NOMO-1 (cell line): ENCODE measurements at regions not wholly inside any gene's neighbourhood (a gene's known extent, or its start where the extent isn't known, plus 50 kb on each side); places are given as distances from the start of the nearest gene placed in this dataset.

ENCODE experiments used
- DNase-seq, 2 experiments: peaks; one replicate each; lab custom pipeline; 2025; ENCODE audit not compliant: unreplicated experiment in 2 of 2; lab: John Stamatoyannopoulos, UW

DNA sequence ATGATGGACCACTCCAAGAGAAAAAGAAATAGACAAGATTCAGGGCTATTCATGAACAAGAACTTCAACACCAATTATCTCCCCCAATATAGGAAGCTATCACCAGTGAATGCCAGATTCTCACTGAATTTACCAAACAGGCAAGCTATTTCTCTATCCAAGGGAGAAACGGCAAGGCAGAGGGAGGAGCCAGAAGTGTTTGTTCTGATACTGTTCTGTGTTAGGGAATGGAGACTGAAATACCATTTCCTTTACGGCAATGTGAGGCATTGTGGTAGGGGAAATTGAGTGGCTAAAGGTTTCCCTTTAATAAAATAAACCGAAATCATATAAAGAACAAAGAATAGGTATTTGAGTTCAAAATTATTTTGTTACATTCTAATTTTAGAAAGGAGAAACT lies 68.0 kb upstream of the ALDH1A1 start:
- DNase-seq: no peak

DNA sequence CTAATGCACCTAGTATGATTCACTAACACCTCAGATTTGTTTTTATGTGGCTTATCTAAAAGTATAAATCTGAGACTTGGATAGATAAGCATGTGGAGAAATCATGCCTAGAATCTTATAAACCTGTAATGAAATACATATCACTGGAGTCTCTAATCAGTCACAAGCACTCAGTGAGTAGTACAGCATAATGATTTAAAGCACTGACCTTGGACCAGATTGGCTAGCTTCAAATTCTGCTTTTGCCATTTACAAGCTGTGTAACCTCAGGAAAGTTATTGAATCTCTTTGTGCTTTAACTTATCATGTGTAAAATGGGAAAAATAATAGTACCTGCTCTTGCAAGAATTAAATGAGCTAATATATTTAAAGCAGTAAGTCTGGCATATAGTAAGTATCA lies 61.2 kb upstream of the ALDH1A1 start:
- no peak for DNase-seq

DNA sequence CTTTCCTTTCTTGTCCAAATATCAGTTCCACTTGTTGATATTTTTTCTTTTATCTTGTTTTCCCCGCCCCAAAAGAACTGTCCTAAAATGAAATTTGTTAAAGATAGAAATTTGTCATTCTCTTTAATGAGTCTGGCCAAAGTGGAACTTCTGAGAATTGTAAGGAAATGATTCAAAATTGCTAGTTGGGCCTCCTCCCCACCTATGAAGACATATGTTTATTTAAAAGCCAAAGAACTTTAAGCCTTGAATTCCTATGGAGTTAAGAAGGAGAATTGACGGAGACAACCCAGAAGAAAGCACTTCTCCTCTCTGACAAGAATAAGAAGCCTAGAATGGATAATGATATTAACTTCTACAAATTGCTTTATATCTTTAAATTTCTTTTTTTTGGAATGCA lies 59.1 kb upstream of the ALDH1A1 start:
- no peak for DNase-seq

DNA sequence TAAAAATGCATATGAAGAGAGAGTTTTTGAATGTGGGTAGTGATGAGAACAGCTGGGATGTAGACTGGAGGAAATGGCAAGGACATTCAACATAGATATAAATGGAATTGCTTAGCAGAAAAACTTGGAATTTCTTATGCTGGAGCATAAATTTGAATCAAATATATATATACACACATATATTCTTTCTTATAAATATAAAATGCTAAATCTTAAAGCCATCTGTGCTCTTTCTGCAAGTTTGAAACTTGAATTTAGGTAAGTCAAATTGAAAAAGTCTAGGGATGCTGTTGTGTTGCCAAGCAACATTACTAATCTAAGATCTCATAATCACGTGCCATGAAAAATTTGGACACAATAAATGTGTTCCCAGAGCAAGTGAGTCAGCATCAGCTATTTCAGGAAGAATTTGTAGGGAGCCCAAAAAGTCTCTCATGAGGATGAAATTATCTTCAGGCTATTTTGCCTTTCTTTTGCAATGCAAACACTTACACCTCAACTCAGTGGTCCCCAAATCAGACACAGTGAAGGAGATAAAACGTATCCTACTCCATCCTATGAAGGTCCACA lies 58.4 kb upstream of the ALDH1A1 start:
- DNase-seq: no peak

DNA sequence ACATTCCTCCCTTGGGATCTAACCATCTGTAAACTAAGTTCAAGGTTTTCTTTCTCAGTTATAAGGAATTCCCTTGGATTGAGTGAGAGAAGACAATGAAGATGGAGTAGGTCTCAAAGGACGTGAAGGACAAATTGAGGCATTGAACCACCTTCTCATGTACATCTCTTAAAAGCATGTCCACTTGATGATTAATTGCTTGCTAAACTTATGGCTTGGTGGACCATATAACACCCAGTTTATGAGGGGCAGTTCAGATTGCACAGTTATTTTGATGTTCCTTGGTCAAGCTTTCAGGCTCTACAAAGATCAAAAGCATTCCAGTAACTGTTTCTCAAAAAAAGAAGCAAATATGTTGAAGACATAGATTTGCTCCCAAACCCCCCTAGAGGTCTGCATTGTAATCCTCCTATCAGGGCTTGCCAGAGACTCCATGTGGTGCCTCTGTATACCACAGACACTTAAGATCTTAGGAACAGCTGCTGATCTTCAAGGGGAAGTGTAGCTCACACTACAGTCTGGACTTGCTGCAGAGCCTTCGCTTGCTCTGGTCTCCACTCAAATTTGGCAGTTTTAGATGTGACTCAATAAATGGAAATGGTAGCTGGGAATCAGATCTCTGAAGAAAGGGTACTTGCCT lies 56.9 kb upstream of the ALDH1A1 start:
- no peak for DNase-seq

DNA sequence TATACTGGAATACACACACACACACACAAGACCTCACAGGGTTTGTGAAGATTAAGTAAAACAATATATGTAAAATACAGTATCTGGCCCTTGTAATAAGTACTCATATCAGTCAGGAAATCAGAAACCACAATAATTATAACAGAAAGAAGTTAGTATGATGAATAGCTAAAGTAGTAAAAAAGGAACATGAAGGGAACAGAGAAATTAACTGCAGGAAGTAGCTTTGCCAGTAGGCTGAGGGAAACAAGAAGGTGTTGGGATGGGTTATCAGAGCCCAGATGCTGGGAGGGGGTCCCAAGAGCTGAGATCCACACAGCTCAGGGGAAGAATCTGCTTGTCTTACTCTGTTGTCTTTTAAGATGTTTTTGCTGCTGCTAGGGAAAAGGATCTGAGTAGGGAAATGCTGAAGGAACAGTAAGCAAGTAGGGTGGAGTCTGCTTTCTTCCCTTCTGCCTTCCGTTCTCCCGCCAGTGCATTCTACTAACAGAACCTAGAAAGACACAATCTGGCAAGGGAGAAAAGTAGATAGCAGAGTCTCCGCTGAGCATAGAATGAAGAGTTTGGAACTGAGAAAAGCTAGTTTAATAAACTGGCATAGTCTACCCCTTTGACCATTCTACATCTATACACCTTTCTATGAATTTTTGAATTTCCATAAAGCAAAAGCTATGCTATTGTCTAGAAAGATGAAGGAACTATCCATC lies 55.3 kb upstream of the ALDH1A1 start:
- peak in 1 of 2 experiments; percentile 56 for DNase-seq

DNA sequence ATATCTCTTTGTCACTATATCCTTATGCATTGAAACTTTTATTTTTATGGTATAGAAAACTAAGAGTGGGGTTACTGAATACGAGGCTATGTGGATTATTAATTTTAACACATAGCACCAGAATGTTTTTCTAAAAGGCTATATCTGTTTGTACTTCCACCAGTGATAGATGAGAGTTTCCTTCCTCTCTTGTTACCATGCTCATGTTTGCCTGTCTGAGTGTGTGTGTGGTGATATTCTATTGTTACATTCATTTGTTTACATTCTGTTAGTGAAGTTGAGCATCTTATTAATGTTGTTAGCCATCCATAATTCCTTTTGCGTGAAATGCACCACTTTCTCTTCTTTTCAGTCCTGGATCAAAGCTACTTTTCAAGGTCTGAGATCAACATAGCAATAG lies 54.1 kb upstream of the ALDH1A1 start:
- DNase-seq: no peak
